Fibroblast of lung (primary cell): ENCODE measurements at regions not wholly inside any gene's neighbourhood (a gene's known extent, or its start where the extent isn't known, plus 50 kb on each side); places are given as distances from the start of the nearest gene placed in this dataset.

Experiments used
- CTCF ChIP-seq, 2 donors: IDR thresholded peaks in 1 of 2; conservative IDR thresholded peaks in 1 of 2; 1 replicate in 1 of 2; 2 replicates in 1 of 2; pipeline ENCODE4 v1.5.1; 2011 to 2012; ENCODE audit warnings: low read length in 2 of 2, control low read depth in 1 of 2, inconsistent platforms in 1 of 2, low read depth in 1 of 2, mild to moderate bottlenecking in 1 of 2
- EZH2 ChIP-seq: IDR thresholded peaks from 2 replicates; pipeline ENCODE4 v1.5.1; 2012; ENCODE audit warnings: low read length, control low read depth, mild to moderate bottlenecking; ENCODE audit errors: missing control alignments

GRCh38 chr20:62564456-62565245 is 77.7 kb upstream of the SLCO4A1 start:
- TF ChIP-seq CTCF (conservative IDR thresholded peaks at IDR 0.05 in 1 of 2, IDR thresholded peaks at IDR 0.05 in 1 of 2; ENCODE audit: low read depth in 1 of 2, low read length in 2 of 2) (no peak), EZH2 (no peak)
